ENCODE measurements at regions not wholly inside any gene's neighbourhood (a gene's known extent, or its start where the extent isn't known, plus 50 kb on each side); places are given as distances from the start of the nearest gene placed in this dataset.

DNA sequence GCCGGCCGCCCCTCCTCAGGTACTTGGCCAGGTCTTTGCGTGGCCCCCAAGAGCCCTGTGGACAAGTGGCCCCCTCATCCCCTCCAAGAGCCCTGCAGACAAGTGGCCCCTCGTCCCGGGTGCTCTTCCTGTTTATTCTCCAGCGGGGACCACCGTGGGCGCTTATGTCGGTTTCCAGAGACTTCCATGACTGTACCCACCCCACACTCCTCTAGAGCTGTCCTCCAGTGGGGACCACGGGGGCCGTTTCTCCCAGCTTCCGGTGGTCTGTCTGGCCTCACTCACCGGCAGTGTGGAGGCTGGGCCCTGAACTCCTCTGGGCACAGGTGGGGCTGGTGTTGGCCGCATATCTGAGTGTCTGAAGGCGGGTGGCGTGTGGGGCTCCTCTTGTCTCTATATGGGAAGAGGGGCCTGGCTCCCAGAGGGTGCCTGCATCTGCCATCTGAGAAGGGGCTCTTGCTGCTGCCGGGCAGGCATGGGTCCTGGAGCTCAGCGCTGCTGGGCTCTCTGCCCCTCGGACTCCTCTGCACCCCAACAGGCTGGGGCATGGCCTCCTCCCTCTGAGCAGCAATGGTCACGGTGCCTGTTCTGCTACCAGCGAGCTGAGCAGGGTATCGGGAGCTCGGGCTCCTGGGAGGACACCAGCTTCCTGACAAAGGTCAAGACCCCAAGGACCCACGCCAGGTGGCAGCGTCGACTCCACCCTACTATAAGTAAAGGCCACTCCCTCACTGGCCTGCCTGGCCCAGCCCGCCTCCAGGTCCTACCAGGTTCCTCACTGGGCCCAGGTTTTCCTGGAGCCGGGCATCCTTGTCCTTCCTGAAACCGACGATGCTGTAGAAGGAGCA is 1264.3 kb downstream of the BRD1 start:
- H3K4me1 Mint-ChIP-seq (ENCODE audit: low read depth), result no peaks in the 10 kb centered on the region
- no peak overlapping the region for H3K4me3 Mint-ChIP-seq
- no peaks in the 10 kb centered on the region for H3K27me3 Mint-ChIP-seq (ENCODE audit: low read depth)
- H3K9me3 Mint-ChIP-seq, result no peaks in the 10 kb centered on the region
- no peak overlapping the region for H3K27ac Mint-ChIP-seq
- no peak for ATAC-seq (replicated peaks in 1 of 2)
- DNase-seq, result no peak
- no peaks in the 10 kb centered on the region for H3K36me3 Mint-ChIP-seq (ENCODE audit: insufficient read depth in 2 of 2)

DNA sequence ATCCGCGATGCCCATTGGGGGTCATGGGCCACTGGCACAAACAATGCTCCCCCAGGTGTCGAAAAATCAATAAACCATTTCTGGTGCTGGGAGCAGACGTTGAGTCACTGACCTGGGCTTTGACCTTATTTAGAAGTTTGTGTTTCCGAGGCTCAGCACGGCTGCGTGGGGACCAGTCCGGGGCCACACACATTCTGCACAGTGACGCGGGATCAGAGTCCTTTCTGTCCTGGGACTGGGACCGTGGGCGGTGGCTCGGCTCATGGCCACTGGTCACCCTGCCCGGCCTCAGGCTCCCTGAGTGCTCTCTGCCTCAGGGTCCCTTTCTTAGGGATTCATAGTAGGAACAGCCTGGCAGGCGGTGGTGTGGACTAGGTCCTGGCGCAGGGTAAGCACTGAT is 1266.0 kb downstream of the BRD1 start:
- no peak for ATAC-seq (replicated peaks in 1 of 2)
- Mint-ChIP-seq H3K9me3 (no peaks in the 10 kb centered on the region), H3K27ac (no peak overlapping the region), H3K27me3 (ENCODE audit: low read depth) (no peaks in the 10 kb centered on the region), H3K36me3 (ENCODE audit: insufficient read depth in 2 of 2) (no peaks in the 10 kb centered on the region), H3K4me3 (no peak overlapping the region), H3K4me1 (ENCODE audit: low read depth) (no peaks in the 10 kb centered on the region)
- no peak for DNase-seq

DNA sequence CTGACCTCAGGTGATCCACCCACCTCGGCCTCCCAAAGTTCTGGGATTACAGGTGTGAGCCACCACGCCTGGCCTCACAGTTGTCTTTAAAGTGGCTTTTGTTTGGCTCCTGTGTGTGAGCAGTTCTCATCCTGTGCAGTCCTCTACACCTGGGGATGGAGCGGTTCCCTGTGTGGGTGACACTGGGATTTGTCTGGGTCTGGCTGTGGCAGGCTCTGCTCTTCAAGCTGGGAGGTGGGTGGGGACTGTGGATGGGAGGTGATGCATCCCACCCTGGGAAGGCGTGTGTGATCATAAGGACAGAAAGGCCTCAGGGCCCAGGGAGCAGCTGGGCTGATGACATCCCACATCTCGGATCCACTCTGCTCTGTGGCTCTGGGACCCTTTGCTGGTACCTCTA is 1266.8 kb downstream of the BRD1 start:
- no peaks in the 10 kb centered on the region for H3K36me3 Mint-ChIP-seq (ENCODE audit: insufficient read depth in 2 of 2)

GRCh38 chr22:48560389-48560751 is 1267.3 kb downstream of the BRD1 start:
- Mint-ChIP-seq H3K4me1 (ENCODE audit: low read depth) (no peaks in the 10 kb centered on the region), H3K9me3 (no peaks in the 10 kb centered on the region), H3K27ac (no peak overlapping the region), H3K4me3 (no peak overlapping the region), H3K27me3 (ENCODE audit: low read depth) (no peaks in the 10 kb centered on the region), H3K36me3 (ENCODE audit: insufficient read depth in 2 of 2) (no peaks in the 10 kb centered on the region)
- DNase-seq (no peak), ATAC-seq (replicated peaks in 1 of 2) (no peak)

More for the DNA sequence above, 1266.8 kb downstream of the BRD1 start:
- ATAC-seq (replicated peaks in 1 of 2) (no peak), DNase-seq (no peak)
- Mint-ChIP-seq H3K9me3 (no peaks in the 10 kb centered on the region), H3K27ac (no peak overlapping the region), H3K4me1 (ENCODE audit: low read depth) (no peaks in the 10 kb centered on the region), H3K27me3 (ENCODE audit: low read depth) (no peaks in the 10 kb centered on the region), H3K4me3 (no peak overlapping the region)

DNA sequence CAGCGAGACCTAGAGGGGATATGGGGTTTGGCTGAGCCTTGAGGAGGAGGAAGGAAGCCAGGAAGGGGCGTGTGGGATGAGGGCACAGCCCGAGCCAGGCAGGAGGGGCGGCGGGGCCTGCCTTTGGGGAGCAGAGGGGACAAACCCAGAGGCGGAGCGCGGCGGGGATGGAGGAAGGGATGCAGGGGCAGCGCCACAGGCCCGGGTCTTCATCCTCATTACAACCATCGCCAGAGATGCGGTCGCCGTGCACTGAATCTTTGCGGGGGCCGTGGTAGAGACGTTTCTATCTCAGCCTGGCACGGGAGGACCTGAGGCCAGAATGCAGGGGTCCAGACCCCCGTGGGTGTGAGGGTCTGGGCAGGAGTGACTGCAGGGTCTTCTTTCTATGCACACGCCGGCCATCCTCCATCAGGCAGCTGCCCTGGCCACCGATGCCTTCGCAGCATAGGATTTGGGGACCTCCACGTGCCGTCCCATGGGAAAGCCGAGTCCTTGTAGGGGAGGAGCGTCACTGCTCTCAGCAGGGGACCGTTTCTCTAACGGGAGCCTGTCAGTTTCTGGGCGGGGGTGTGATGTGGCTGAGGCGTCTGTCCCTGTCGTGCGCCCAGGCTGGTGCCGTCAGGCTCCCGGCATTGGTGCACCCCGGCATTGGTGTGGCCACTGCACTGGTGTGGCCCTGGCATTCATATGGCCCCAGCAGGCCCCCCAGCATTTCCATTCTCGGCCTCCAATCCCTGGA is 1267.9 kb downstream of the BRD1 start:
- Mint-ChIP-seq H3K4me1 (ENCODE audit: low read depth) (no peaks in the 10 kb centered on the region), H3K9me3 (no peaks in the 10 kb centered on the region), H3K27ac (no peak overlapping the region), H3K27me3 (ENCODE audit: low read depth) (no peaks in the 10 kb centered on the region), H3K4me3 (no peak overlapping the region), H3K36me3 (ENCODE audit: insufficient read depth in 2 of 2) (no peaks in the 10 kb centered on the region)
- no peak for ATAC-seq (replicated peaks in 1 of 2)
- DNase-seq, result no peak

- H3K27me3 Mint-ChIP-seq (ENCODE audit: low read depth), result no peaks in the 10 kb centered on the region
Measured at GRCh38 chr22:48558606-48559402, 1268.9 kb downstream of the BRD1 start.

GRCh38 chr22:48558016-48558415 is 1269.7 kb downstream of the BRD1 start:
- Mint-ChIP-seq H3K27me3 (ENCODE audit: low read depth) (no peaks in the 10 kb centered on the region), H3K4me3 (no peak overlapping the region), H3K36me3 (ENCODE audit: insufficient read depth in 2 of 2) (no peaks in the 10 kb centered on the region), H3K9me3 (no peaks in the 10 kb centered on the region), H3K27ac (no peak overlapping the region), H3K4me1 (ENCODE audit: low read depth) (no peaks in the 10 kb centered on the region)
- no peak for DNase-seq
- ATAC-seq (replicated peaks in 1 of 2), result no peak

More at GRCh38 chr22:48558606-48559402, 1268.9 kb downstream of the BRD1 start:
- DNase-seq (no peak), ATAC-seq (replicated peaks in 1 of 2) (no peak)
- no peaks in the 10 kb centered on the region for H3K36me3 Mint-ChIP-seq (ENCODE audit: insufficient read depth in 2 of 2)
- H3K9me3 Mint-ChIP-seq, result no peaks in the 10 kb centered on the region
- H3K27ac Mint-ChIP-seq, result no peak overlapping the region
- H3K4me1 Mint-ChIP-seq (ENCODE audit: low read depth), result no peaks in the 10 kb centered on the region
- H3K4me3 Mint-ChIP-seq, result no peak overlapping the region

DNA sequence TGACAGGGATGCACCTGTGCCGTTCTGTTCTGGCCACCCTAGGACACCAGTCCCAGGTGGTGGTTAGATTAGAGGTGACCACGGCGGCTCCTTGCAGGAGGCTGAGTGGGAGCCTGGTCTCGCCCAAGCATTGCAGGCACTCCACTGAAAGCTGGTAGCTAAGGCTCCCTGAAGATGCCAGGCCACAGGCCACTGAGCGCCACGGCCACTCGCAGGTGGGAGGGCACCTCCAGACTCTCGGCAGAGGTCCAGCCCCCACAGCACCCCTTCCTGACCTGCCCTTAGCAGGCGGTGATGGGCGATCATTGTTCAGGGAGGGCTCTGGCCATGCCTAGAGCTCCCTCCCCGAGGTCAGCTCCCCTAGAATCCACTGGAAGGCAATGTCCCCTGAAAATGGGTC is 1270.2 kb downstream of the BRD1 start:
- Mint-ChIP-seq H3K36me3 (ENCODE audit: insufficient read depth in 2 of 2) (no peaks in the 10 kb centered on the region), H3K27ac (no peak overlapping the region), H3K9me3 (no peaks in the 10 kb centered on the region), H3K27me3 (ENCODE audit: low read depth) (no peaks in the 10 kb centered on the region), H3K4me3 (no peak overlapping the region), H3K4me1 (ENCODE audit: low read depth) (no peaks in the 10 kb centered on the region)
- DNase-seq (no peak), ATAC-seq (replicated peaks in 1 of 2) (no peak)

DNA sequence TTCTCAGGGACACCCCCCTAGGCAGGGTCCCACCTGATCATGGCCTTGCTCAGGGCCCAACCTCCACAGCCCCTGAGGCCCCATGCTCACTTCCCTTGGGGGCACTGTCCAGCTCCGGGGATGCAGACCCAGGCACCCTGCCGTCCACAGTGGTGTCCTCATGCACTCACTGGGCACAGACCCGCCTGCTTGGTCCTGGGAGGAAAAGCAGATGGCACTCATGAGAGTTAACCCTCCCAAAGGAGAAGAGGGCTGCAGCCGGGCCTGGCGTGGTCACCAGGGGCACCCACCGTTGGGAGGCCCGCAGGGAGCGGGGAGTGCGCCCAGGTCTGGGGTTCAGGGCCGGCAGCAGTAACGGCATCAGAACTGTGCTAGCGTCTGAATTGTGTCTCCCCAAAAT is 1270.9 kb downstream of the BRD1 start:
- no peak overlapping the region for H3K4me3 Mint-ChIP-seq
- no peaks in the 10 kb centered on the region for H3K4me1 Mint-ChIP-seq (ENCODE audit: low read depth)
- no peak for ATAC-seq (replicated peaks in 1 of 2)
- no peak for DNase-seq
- H3K27ac Mint-ChIP-seq, result no peak overlapping the region
- no peaks in the 10 kb centered on the region for H3K27me3 Mint-ChIP-seq (ENCODE audit: low read depth)
- no peaks in the 10 kb centered on the region for H3K36me3 Mint-ChIP-seq (ENCODE audit: insufficient read depth in 2 of 2)
- no peaks in the 10 kb centered on the region for H3K9me3 Mint-ChIP-seq

- Mint-ChIP-seq H3K36me3 (ENCODE audit: insufficient read depth in 2 of 2) (no peaks in the 10 kb centered on the region), H3K9me3 (no peaks in the 10 kb centered on the region), H3K4me1 (ENCODE audit: low read depth) (no peaks in the 10 kb centered on the region), H3K27ac (no peak overlapping the region), H3K4me3 (no peak overlapping the region), H3K27me3 (ENCODE audit: low read depth) (no peaks in the 10 kb centered on the region)
- ATAC-seq (replicated peaks in 1 of 2) (no peak), DNase-seq (no peak)
Measured at GRCh38 chr22:48556222-48556621, 1271.5 kb downstream of the BRD1 start.

GRCh38 chr22:48555606-48556005 is 1272.1 kb downstream of the BRD1 start:
- Mint-ChIP-seq H3K4me1 (ENCODE audit: low read depth) (no peaks in the 10 kb centered on the region), H3K27me3 (ENCODE audit: low read depth) (no peaks in the 10 kb centered on the region), H3K36me3 (ENCODE audit: insufficient read depth in 2 of 2) (no peaks in the 10 kb centered on the region), H3K27ac (no peak overlapping the region), H3K9me3 (no peaks in the 10 kb centered on the region), H3K4me3 (no peak overlapping the region)
- DNase-seq (no peak), ATAC-seq (replicated peaks in 1 of 2) (no peak)

GRCh38 chr22:48554893-48555572 is 1272.6 kb downstream of the BRD1 start:
- no peak overlapping the region for H3K27ac Mint-ChIP-seq
- no peak for ATAC-seq (replicated peaks in 1 of 2)
- H3K4me3 Mint-ChIP-seq, result no peak overlapping the region
- no peaks in the 10 kb centered on the region for H3K9me3 Mint-ChIP-seq
- no peaks in the 10 kb centered on the region for H3K27me3 Mint-ChIP-seq (ENCODE audit: low read depth)
- no peak for DNase-seq
- H3K36me3 Mint-ChIP-seq (ENCODE audit: insufficient read depth in 2 of 2), result no peaks in the 10 kb centered on the region
- no peaks in the 10 kb centered on the region for H3K4me1 Mint-ChIP-seq (ENCODE audit: low read depth)
